OCI-LY1 (cell line): ENCODE measurements at regions not wholly inside any gene's neighbourhood (a gene's known extent, or its start where the extent isn't known, plus 50 kb on each side); places are given as distances from the start of the nearest gene placed in this dataset.

Source experiments
- H2AFZ ChIP-seq: fragments of 200-600 bp; sonication (generic), shearing (Covaris generic); 2 replicates; pipeline ENCODE4 v1.6.0; 2014; ENCODE audit warnings: antibody characterized with exemption, mild to moderate bottlenecking, low read length
- H3F3A ChIP-seq: fragments of 200-600 bp; sonication (generic), shearing (Covaris generic); 2 replicates; pipeline ENCODE4 v1.6.0; 2014; ENCODE audit warnings: mild to moderate bottlenecking, antibody characterized with exemption, low read length, moderate library complexity; ENCODE audit not compliant: insufficient read depth
- H3K27ac ChIP-seq: fragments of 200-600 bp; sonication (generic); 2 replicates; pipeline ENCODE4 v1.5.1; 2014; ENCODE audit warnings: low read length, mixed run types, mild to moderate bottlenecking, low read depth; ENCODE audit not compliant: poor library complexity, severe bottlenecking
- H3K27me3 ChIP-seq: fragments of 200-600 bp; sonication (generic); 2 replicates; pipeline ENCODE4 v1.6.0; 2014; ENCODE audit warnings: antibody characterized with exemption, mild to moderate bottlenecking, low read length, moderate library complexity; ENCODE audit not compliant: insufficient read depth
- H3K36me3 ChIP-seq: fragments of 200-600 bp; sonication (generic); 2 replicates; pipeline ENCODE4 v1.6.1; 2014; ENCODE audit warnings: mild to moderate bottlenecking, antibody characterized with exemption, low read length, moderate library complexity, mixed read lengths; ENCODE audit not compliant: insufficient read depth
- H3K4me1 ChIP-seq: fragments of 200-600 bp; sonication (generic); 2 replicates; pipeline ENCODE4 v1.5.1; 2014; ENCODE audit warnings: mild to moderate bottlenecking, low read length, moderate library complexity; ENCODE audit not compliant: insufficient read depth, severe bottlenecking
- H3K4me2 ChIP-seq: fragments of 200-600 bp; sonication (generic), shearing (Covaris generic); 2 replicates; pipeline ENCODE4 v1.6.1; 2014; ENCODE audit warnings: low read length
- H3K4me3 ChIP-seq: fragments of 200-600 bp; sonication (generic); 2 replicates; pipeline ENCODE4 v1.5.1; 2014; ENCODE audit warnings: low read length, low read depth, mild to moderate bottlenecking, mixed read lengths; ENCODE audit not compliant: poor library complexity, severe bottlenecking
- H3K79me2 ChIP-seq: fragments of 200-600 bp; shearing (Covaris generic); 2 replicates; pipeline ENCODE4 v1.6.1; 2016; ENCODE audit warnings: mixed run types, low read length, mixed read lengths; ENCODE audit not compliant: insufficient read depth
- H3K9ac ChIP-seq: fragments of 200-600 bp; sonication (generic), shearing (Covaris generic); 2 replicates; pipeline ENCODE4 v1.6.1; 2014; ENCODE audit warnings: mild to moderate bottlenecking, low read length, mixed read lengths
- H3K9me2 ChIP-seq: fragments of 200-600 bp; sonication (generic), shearing (Covaris generic); 2 replicates; pipeline ENCODE4 v1.6.1; 2014; ENCODE audit warnings: low read depth, mild to moderate bottlenecking, low read length, mixed read lengths
- H3K9me3 ChIP-seq: fragments of 200-600 bp; shearing (Covaris generic); 2 replicates; pipeline ENCODE4 v1.6.1; 2014; ENCODE audit warnings: low read length, mixed read lengths
- H4K20me1 ChIP-seq: fragments of 200-600 bp; sonication (generic), shearing (Covaris generic); 2 replicates; pipeline ENCODE4 v1.6.0; 2016; ENCODE audit warnings: mild to moderate bottlenecking, low read length; ENCODE audit not compliant: insufficient read depth
- CTCF ChIP-seq: fragments of 200-600 bp; sonication (generic), shearing (Covaris generic); IDR thresholded peaks from 2 replicates; pipeline ENCODE4 v1.5.1; 2017; ENCODE audit warnings: mild to moderate bottlenecking, antibody characterized with exemption, low read length, moderate library complexity, mixed read lengths
- EZH2 ChIP-seq: fragments of 200-600 bp; sonication (generic), shearing (Covaris generic); IDR thresholded peaks from 2 replicates; pipeline ENCODE4 v1.8.0; 2017; ENCODE audit warnings: borderline replicate concordance, mixed run types, mild to moderate bottlenecking, antibody characterized with exemption, low read length, moderate library complexity, mixed read lengths

- Histone ChIP-seq H3K9me3 (no peaks in the 10 kb centered on the region), H3K79me2 (no peaks in the 10 kb centered on the region), H2AFZ (no peak overlapping the region), H4K20me1 (no peaks in the 10 kb centered on the region), H3K4me3 (no peak overlapping the region), H3K9ac (no peak overlapping the region), H3K27me3 (no peaks in the 10 kb centered on the region), H3K4me1 (no peaks in the 10 kb centered on the region), H3K4me2 (no peak overlapping the region), H3K9me2 (no peaks in the 10 kb centered on the region), H3F3A (no peaks in the 10 kb centered on the region), H3K36me3 (no peaks in the 10 kb centered on the region), H3K27ac (no peak overlapping the region)
- TF ChIP-seq EZH2 (no peak), CTCF (no peak)
Measured at GRCh38 chr4:65777270-65777669, 107.0 kb upstream of the EPHA5 start.

GRCh38 chr4:65773636-65774035 lies 103.3 kb upstream of the EPHA5 start:
- Histone ChIP-seq H3K9me2 (no peaks in the 10 kb centered on the region), H3K36me3 (no peaks in the 10 kb centered on the region), H3F3A (no peaks in the 10 kb centered on the region), H3K27ac (no peak overlapping the region), H2AFZ (no peak overlapping the region), H3K4me2 (no peak overlapping the region), H3K27me3 (no peaks in the 10 kb centered on the region), H3K79me2 (no peaks in the 10 kb centered on the region), H3K4me1 (no peaks in the 10 kb centered on the region), H4K20me1 (no peaks in the 10 kb centered on the region), H3K4me3 (no peak overlapping the region), H3K9ac (no peak overlapping the region), H3K9me3 (no peaks in the 10 kb centered on the region)
- TF ChIP-seq CTCF, result no peak
- no peak for TF ChIP-seq EZH2

GRCh38 chr4:65747386-65747785 lies 77.1 kb upstream of the EPHA5 start:
- no peak overlapping the region for H3K4me2 ChIP-seq
- H3K27me3 ChIP-seq, result no peaks in the 10 kb centered on the region
- no peaks in the 10 kb centered on the region for H3K9me2 ChIP-seq

More at GRCh38 chr4:65747386-65747785, 77.1 kb upstream of the EPHA5 start:
- H4K20me1 ChIP-seq, result no peaks in the 10 kb centered on the region
- no peak overlapping the region for H3K9ac ChIP-seq
- H3K4me1 ChIP-seq, result no peaks in the 10 kb centered on the region
- H3K36me3 ChIP-seq, result no peaks in the 10 kb centered on the region
- no peak overlapping the region for H3K27ac ChIP-seq
- no peaks in the 10 kb centered on the region for H3F3A ChIP-seq
- H2AFZ ChIP-seq, result no peak overlapping the region
- H3K4me3 ChIP-seq, result no peak overlapping the region
- no peaks in the 10 kb centered on the region for H3K79me2 ChIP-seq
- TF ChIP-seq CTCF (no peak), EZH2 (no peak)
- H3K9me3 ChIP-seq, result no peaks in the 10 kb centered on the region
